AG09319 (cell line): ENCODE measurements at regions not wholly inside any gene's neighbourhood (a gene's known extent, or its start where the extent isn't known, plus 50 kb on each side); places are given as distances from the start of the nearest gene placed in this dataset.
"Not testable (repeated sequence)": the region's sequence is repeated elsewhere in the genome, so short reads cannot be mapped to it uniquely, and the experiment has no call there.

Experiments used
- DNase-seq: peaks from one replicate; pipeline ENCODE4 v3.0.0-alpha.2; 2010; ENCODE audit warnings: low read depth; ENCODE audit errors: extremely low read depth
- TF ChIP-seq, protein P1 (sequence below): IDR thresholded peaks from 2 replicates; pipeline ENCODE4 v1.5.1; 2011; ENCODE audit warnings: low read depth, mild to moderate bottlenecking, inconsistent platforms, low read length, moderate library complexity

DNA sequence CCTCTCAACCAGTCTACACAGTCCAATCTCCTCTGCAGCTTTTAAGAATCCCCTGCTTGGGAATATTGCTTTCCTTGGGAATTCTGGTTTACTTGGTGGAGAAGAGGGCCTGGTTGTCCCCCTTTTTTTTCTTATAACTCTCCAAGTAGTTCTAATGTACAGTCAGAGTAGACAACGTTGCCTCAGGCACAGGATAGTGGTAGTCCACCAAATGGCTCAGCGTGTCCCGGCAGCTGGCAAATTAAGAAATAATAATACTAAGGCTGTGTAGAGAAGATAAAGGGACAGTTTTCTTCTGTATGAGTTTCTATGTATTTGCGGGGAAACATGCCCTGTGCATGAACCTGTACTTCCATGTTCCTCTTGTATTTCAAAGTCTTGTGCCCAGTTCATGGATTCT, 145.7 kb upstream of the RREB1 start:
- TF ChIP-seq, protein P1, sequence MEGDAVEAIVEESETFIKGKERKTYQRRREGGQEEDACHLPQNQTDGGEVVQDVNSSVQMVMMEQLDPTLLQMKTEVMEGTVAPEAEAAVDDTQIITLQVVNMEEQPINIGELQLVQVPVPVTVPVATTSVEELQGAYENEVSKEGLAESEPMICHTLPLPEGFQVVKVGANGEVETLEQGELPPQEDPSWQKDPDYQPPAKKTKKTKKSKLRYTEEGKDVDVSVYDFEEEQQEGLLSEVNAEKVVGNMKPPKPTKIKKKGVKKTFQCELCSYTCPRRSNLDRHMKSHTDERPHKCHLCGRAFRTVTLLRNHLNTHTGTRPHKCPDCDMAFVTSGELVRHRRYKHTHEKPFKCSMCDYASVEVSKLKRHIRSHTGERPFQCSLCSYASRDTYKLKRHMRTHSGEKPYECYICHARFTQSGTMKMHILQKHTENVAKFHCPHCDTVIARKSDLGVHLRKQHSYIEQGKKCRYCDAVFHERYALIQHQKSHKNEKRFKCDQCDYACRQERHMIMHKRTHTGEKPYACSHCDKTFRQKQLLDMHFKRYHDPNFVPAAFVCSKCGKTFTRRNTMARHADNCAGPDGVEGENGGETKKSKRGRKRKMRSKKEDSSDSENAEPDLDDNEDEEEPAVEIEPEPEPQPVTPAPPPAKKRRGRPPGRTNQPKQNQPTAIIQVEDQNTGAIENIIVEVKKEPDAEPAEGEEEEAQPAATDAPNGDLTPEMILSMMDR = no peak
- no peak for DNase-seq

DNA sequence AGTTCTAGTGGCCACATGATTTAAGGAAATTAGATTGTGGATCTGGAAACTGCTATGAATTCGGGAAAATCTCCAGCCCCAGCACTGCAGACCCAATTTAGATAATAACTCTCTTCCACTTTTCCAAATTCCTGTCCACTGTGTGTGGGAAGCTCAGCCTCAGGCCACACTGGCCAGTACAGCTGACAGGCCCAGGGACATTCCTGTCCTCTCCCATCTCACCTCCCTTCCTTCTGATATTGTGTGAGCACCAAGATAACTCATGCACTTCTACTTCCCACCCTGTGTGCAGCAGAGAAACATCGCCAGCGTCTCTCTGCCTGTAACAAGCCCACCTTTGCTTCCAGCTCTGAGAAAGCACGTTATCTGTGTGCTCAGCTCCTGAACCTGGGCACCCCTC, 145.1 kb upstream of the RREB1 start:
- TF ChIP-seq, protein P1 = no peak
- DNase-seq = no peak

DNA sequence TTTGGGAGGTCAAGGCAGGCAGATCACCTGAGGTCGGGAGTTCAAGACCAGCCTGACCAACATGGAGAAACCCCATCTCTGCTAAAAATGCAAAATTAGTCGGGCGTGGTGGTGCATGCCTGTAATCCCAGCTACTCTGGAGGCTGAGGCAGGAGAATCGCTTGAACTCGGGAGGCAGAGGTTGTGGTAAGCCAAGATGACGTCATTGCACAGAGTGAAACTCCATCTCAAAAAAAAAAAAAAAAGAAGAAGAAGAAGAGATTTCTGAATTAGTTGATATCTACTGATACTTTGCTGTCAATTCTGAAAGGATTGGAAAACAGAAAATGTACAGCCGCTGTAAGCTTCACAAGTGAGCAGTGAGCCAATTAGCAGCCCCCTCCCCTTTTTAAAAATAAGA, 144.4 kb upstream of the RREB1 start:
- DNase-seq = not testable (repeated sequence)

DNA sequence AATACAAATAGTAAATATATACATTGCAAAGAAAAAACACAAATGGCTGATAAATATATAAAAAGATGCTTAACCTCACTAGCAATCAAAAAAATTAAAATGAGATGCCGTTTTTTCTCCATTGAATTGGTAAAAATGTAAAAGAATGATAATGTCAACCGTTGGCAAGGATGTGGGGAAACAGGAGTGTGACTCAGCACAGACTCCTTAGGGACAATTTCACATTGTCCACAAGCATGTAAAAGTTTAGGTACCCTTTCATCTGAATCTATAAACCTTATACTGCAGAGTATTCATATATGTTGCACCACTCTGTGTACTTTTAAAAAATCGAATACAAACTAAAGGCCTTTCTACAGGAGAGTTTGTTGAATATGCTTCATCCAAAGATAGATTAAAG, 143.1 kb upstream of the RREB1 start:
- TF ChIP-seq, protein P1 = no peak
- DNase-seq = no peak

DNA sequence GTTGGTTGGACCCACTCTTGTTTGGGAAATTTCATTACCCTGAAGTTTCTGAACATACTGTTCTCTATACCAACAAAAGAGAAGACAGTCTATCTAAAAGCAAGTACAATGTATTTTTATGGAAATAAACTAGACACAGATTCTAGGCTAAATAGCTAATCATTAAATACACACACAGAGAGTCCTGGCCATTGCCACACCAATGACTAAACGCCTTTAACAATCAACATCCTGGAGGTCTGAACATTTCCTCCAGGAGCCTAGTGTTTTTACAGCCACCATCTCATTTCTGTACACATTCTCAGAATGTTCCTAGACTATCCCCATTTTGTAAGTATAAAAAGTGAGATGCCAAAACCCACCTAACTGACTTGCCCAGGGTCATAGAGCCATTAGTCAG, 141.6 kb upstream of the RREB1 start:
- TF ChIP-seq, protein P1 = no peak
- DNase-seq = no peak

DNA sequence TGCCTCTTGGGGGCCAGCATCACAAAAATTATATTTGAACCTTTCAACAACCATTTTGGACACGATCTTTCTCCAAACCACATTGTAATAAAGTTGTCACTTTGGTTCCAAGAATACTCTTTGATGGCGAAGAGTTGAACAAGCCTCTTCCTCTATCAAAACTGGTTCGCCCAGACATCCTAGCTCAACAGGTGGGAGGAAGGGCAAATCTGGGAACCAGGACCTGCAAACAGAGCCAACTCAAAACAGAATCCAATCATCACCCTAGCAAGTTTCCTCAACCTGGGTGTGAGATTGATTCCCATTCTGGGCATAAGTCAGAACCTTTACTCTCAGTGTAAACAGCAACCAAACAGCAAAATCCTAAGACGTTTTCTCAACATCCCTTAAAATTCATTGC, 141.2 kb upstream of the RREB1 start:
- no peak for DNase-seq
- TF ChIP-seq, protein P1 = no peak

DNA sequence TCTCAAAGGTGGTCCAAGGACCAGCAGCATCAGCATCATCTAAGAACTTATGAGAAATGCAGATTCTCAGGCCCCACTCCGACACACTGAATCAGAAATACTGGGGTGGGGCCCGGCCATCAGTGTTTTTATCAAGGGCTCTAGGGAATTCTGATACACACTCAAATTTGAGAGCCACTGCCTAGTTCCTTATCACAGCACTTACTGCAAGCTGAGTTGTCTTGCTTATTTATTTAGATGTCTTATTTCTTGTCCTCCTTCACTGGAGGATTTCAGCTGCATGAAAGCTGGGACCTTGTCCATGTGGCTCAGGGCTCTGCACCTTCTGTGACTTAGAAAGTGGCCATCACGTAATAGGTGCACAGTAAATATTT, 139.4 kb upstream of the RREB1 start:
- TF ChIP-seq, protein P1 = no peak
- DNase-seq = no peak

DNA sequence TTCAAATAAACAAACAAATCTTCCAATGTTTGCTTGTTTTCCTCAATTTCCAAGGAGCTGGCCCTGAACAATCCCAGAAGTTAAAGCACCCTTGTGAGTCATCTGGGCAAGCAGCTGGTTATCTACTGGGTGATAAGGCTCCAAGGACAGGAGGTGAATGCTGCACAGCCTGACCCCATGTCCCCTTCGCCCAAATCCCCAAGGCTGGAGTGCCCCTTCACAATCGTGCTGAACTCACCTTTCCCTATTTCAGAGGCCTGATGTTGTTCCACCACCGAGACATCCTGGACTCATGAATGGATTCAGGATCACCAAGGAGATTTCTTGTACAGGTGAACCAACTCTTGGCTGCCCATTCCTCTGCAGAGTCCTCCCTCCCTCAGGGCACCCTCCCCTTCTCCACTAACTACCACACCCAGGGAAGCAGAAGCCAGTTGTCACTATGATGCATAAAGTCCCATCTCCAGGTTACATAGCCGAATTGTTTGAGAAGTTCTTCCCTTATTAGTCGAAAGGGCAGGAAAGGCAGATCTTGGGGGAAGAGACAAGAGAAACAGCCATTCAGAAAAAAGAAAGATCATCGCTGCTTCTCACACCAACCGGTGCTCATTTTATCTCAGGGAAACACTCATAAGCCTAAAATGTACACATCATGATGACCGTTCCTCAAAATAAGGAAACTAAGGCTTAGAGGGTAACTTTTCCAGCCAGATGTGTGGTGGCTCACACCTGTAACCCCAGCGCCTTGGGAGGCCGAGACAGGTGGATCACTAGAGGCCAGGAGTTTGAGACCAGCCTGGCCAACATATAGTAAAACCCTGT, 138.8 kb upstream of the RREB1 start:
- no peak for DNase-seq
- TF ChIP-seq, protein P1 = no peak
